Thyroid gland (tissue), 4 donors: ENCODE measurements at regions not wholly inside any gene's neighbourhood (a gene's known extent, or its start where the extent isn't known, plus 50 kb on each side); places are given as distances from the start of the nearest gene placed in this dataset.

Source experiments
- CTCF ChIP-seq, 6 experiments: fragments of 200-600 bp in 3 of 6; fragments of 450-650 bp in 3 of 6; sonication (generic) in 3 of 6; IDR thresholded peaks; one replicate each; pipeline ENCODE4 v1.5.1; 2016 to 2019; ENCODE audit warnings: antibody characterized with exemption in 6 of 6, mild to moderate bottlenecking in 2 of 6, inconsistent platforms in 1 of 6, moderate library complexity in 1 of 6
- POLR2A ChIP-seq, 2 donors: fragments of 450-650 bp; IDR thresholded peaks; one replicate each; pipeline ENCODE4 v1.6.1; 2017; ENCODE audit warnings: antibody characterized with exemption in 2 of 2, mild to moderate bottlenecking in 2 of 2, moderate library complexity in 1 of 2

- TF ChIP-seq POLR2A (IDR thresholded peaks at IDR 0.05) (no peak), CTCF (IDR thresholded peaks at IDR 0.05) (no peak)
These were observed 58.5 kb downstream of the MAIP1 start for GRCh38 chr2:200013906-200014305.
